GM12865 (cell line): ENCODE measurements at regions not wholly inside any gene's neighbourhood (a gene's known extent, or its start where the extent isn't known, plus 50 kb on each side); places are given as distances from the start of the nearest gene placed in this dataset.

ENCODE experiments used
- DNase-seq: peaks from one replicate; pipeline ENCODE4 v3.0.0; 2010; ENCODE audit warnings: low read depth
- H3K4me3 ChIP-seq: 2 replicates; pipeline ENCODE4 v1.5.1; 2011; ENCODE audit warnings: mild to moderate bottlenecking, low read depth, low read length, control low read depth
- CTCF ChIP-seq: IDR thresholded peaks from 2 replicates; pipeline ENCODE4 v1.5.1; 2011; ENCODE audit warnings: low read length, control low read depth, low read depth, inconsistent platforms; ENCODE audit not compliant: insufficient read depth; ENCODE audit errors: missing control alignments

GRCh38 chr7:25926451-25926850, 225.5 kb upstream of the NFE2L3 start:
- TF ChIP-seq CTCF, result no peak
- no peak for DNase-seq
- H3K4me3 ChIP-seq, result no peak overlapping the region

GRCh38 chr7:25926891-25927625, 224.9 kb upstream of the NFE2L3 start:
- H3K4me3 ChIP-seq, result no peak overlapping the region
- no peak for DNase-seq
- TF ChIP-seq CTCF, result no peak

GRCh38 chr7:25927626-25927978, 224.4 kb upstream of the NFE2L3 start:
- TF ChIP-seq CTCF, result no peak
- DNase-seq, result no peak
- no peak overlapping the region for H3K4me3 ChIP-seq

GRCh38 chr7:25928549-25929330, 223.3 kb upstream of the NFE2L3 start:
- TF ChIP-seq CTCF, result no peak
- DNase-seq, result no peak
- no peak overlapping the region for H3K4me3 ChIP-seq

GRCh38 chr7:25929448-25929847, 222.6 kb upstream of the NFE2L3 start:
- no peak for DNase-seq
- no peak for TF ChIP-seq CTCF
- no peak overlapping the region for H3K4me3 ChIP-seq

- no peak for DNase-seq
- TF ChIP-seq CTCF, result no peak
- no peak overlapping the region for H3K4me3 ChIP-seq
Measured at GRCh38 chr7:25930492-25931048, 221.4 kb upstream of the NFE2L3 start.
